Ovary (tissue), 7 donors: ENCODE measurements at regions not wholly inside any gene's neighbourhood (a gene's known extent, or its start where the extent isn't known, plus 50 kb on each side); places are given as distances from the start of the nearest gene placed in this dataset.

ENCODE experiments used
- DNase-seq, 5 donors: peaks; one replicate each; pipeline ENCODE4 v3.0.0-alpha.2; 2019 to 2020
- H3K27ac ChIP-seq, 2 donors: fragments of 200-600 bp; one replicate each; pipeline versions ENCODE4 v1.5.1 to v1.8.0; 2019 to 2022
- H3K27me3 ChIP-seq: fragments of 200-600 bp; one replicate; pipeline ENCODE4 v1.8.0; 2022
- H3K36me3 ChIP-seq: fragments of 200-600 bp; sonication (generic); one replicate; pipeline ENCODE4 v1.5.1; 2019
- H3K4me1 ChIP-seq: one replicate; pipeline ENCODE4 v1.8.1; 2013; ENCODE audit warnings: mild to moderate bottlenecking, moderate library complexity; ENCODE audit not compliant: insufficient read depth
- H3K4me3 ChIP-seq: fragments of 200-600 bp; sonication (generic); one replicate; pipeline ENCODE4 v1.5.1; 2017
- H3K9me3 ChIP-seq, 2 donors: fragments of 200-600 bp in 1 of 2; sonication (generic) in 1 of 2; one replicate each; pipeline versions ENCODE4 v1.5.1 to v1.8.1; 2013 to 2019; ENCODE audit warnings: mild to moderate bottlenecking in 1 of 2, moderate library complexity in 1 of 2
- CTCF ChIP-seq, 3 donors: fragments of 450-650 bp in 2 of 3; fragments of 200-600 bp in 1 of 3; IDR thresholded peaks; one replicate each; pipeline versions ENCODE4 v1.5.1 to v1.8.0; 2016 to 2022; ENCODE audit warnings: antibody characterized with exemption in 3 of 3, mild to moderate bottlenecking in 1 of 3
- EP300 ChIP-seq: sonication (generic); formaldehyde crosslinking; IDR thresholded peaks from one replicate; pipeline ENCODE4 v1.6.1; 2017; ENCODE audit warnings: antibody characterized with exemption
- POLR2A ChIP-seq: fragments of 450-650 bp; IDR thresholded peaks from one replicate; pipeline ENCODE4 v1.6.1; 2017; ENCODE audit warnings: antibody characterized with exemption, mild to moderate bottlenecking, moderate library complexity
- WGBS, 3 donors: extraction: QIAGEN DNeasy Blood & Tissue Kit in 1 of 3; methylation state at CpG; one replicate each; pipeline versions ENCODE4 v1.1.5 to v1.1.7; 2013 to 2017; 5-methylcytosine and 5-hydroxymethylcytosine counted together
- intact Hi-C, 4 donors: fragments of 100-400 bp; cut with DNase I; formaldehyde crosslinking; loops; one replicate each; pipeline versions ENCODE4 v1.11.0 to v1.15.1; 2022 to 2023
- donor health status: DM: no; HTN: no; CAD: no; lungs with moderate emphysema.
- donor health status: DM: no; HTN: no; CAD: no.
- donor health status: Bipolar disorder and iron deficiency.
- donor health status: DM: no; HTN: no; CAD: no.
- donor health status: DM: yes; HTN: yes; CAD: no.

- no peak overlapping the region for H3K27ac ChIP-seq
- H3K4me3 ChIP-seq = no peak overlapping the region
- no peaks in the 10 kb centered on the region for H3K9me3 ChIP-seq
- H3K36me3 ChIP-seq = no peaks in the 10 kb centered on the region
- DNase-seq = no peak
- no peaks in the 10 kb centered on the region for H3K27me3 ChIP-seq
- H3K4me1 ChIP-seq = no peaks in the 10 kb centered on the region
- intact Hi-C loops = no loop called here
- WGBS, 3 donors = 65 to 76% (median 66%) methylated on average over 7 of the region's 7 CpGs
- no peak for TF ChIP-seq POLR2A
- TF ChIP-seq CTCF (IDR thresholded peaks at IDR 0.05) = no peak
- no peak for TF ChIP-seq EP300
These were observed 345.3 kb upstream of the OBI1 start for GRCh38 chr13:79003989-79004898.

- TF ChIP-seq POLR2A = no peak
- no peak for TF ChIP-seq EP300
- no peak for TF ChIP-seq CTCF (IDR thresholded peaks at IDR 0.05)
- Histone ChIP-seq H3K27me3 (no peaks in the 10 kb centered on the region), H3K36me3 (no peaks in the 10 kb centered on the region), H3K4me3 (no peak overlapping the region), H3K27ac (no peak overlapping the region), H3K4me1 (no peaks in the 10 kb centered on the region), H3K9me3 (no peaks in the 10 kb centered on the region)
- 78 to 86% (median 79%) methylated on average over 4 of the region's 4 CpGs for WGBS, 3 donors
- DNase-seq = no peak
- intact Hi-C loops = no loop called here
These were observed 340.5 kb upstream of the OBI1 start for GRCh38 chr13:78999494-78999893.

- Histone ChIP-seq H3K4me1 (no peaks in the 10 kb centered on the region), H3K4me3 (no peak overlapping the region), H3K9me3 (no peaks in the 10 kb centered on the region), H3K36me3 (no peaks in the 10 kb centered on the region), H3K27ac (no peak overlapping the region), H3K27me3 (no peaks in the 10 kb centered on the region)
- DNase-seq = no peak
- 41 to 54% (median 46%) methylated on average over 4 of the region's 4 CpGs for WGBS, 3 donors
- TF ChIP-seq EP300 (no peak), CTCF (IDR thresholded peaks at IDR 0.05) (no peak), POLR2A (no peak)
- intact Hi-C loops = no loop called here
These were observed 339.8 kb upstream of the OBI1 start for GRCh38 chr13:78998630-78999315.

- no peak for DNase-seq
- TF ChIP-seq CTCF (IDR thresholded peaks at IDR 0.05) (no peak), EP300 (no peak), POLR2A (no peak)
- WGBS, 3 donors = 58 to 73% (median 69%) methylated on average over 9 of the region's 9 CpGs
- H3K4me1 ChIP-seq = no peaks in the 10 kb centered on the region
- intact Hi-C loops = no loop called here
- H3K27ac ChIP-seq = no peak overlapping the region
- H3K4me3 ChIP-seq = no peak overlapping the region
- no peaks in the 10 kb centered on the region for H3K9me3 ChIP-seq
- H3K27me3 ChIP-seq = no peaks in the 10 kb centered on the region
- no peaks in the 10 kb centered on the region for H3K36me3 ChIP-seq
These were observed 339.1 kb upstream of the OBI1 start for GRCh38 chr13:78997902-78998629.
